ENCODE measurements at regions not wholly inside any gene's neighbourhood (a gene's known extent, or its start where the extent isn't known, plus 50 kb on each side); places are given as distances from the start of the nearest gene placed in this dataset.

- no peak for DNase-seq
Observed at GRCh38 chr6:113434641-113435040, 422.5 kb upstream of the MARCKS start.

GRCh38 chr6:113437566-113437965 is 419.6 kb upstream of the MARCKS start:
- no peak for DNase-seq

- no peak for DNase-seq
Observed at GRCh38 chr6:113439866-113440265, 417.3 kb upstream of the MARCKS start.

- peak; percentile 83 for DNase-seq
Observed at GRCh38 chr6:113442040-113442439, 415.1 kb upstream of the MARCKS start.

GRCh38 chr6:113445201-113445600 is 411.9 kb upstream of the MARCKS start:
- DNase-seq = no peak

GRCh38 chr6:113447088-113447831 is 409.9 kb upstream of the MARCKS start:
- DNase-seq = peak; percentile 9

- DNase-seq = no peak
Observed at GRCh38 chr6:113449051-113449450, 408.1 kb upstream of the MARCKS start.

- DNase-seq = no peak
Observed at GRCh38 chr6:113450061-113450465, 407.1 kb upstream of the MARCKS start.

GRCh38 chr6:113451049-113451448 is 406.1 kb upstream of the MARCKS start:
- DNase-seq = peak; percentile 17

- no peak for DNase-seq
Observed at GRCh38 chr6:113457198-113457597, 399.9 kb upstream of the MARCKS start.

GRCh38 chr6:113457751-113458150 is 399.4 kb upstream of the MARCKS start:
- DNase-seq = no peak

GRCh38 chr6:113458368-113459010 is 398.7 kb upstream of the MARCKS start:
- DNase-seq = no peak

- peak; percentile 6 for DNase-seq
Observed at GRCh38 chr6:113461153-113461932, 395.8 kb upstream of the MARCKS start.

- peak; percentile 6 for DNase-seq
Observed at GRCh38 chr6:113464536-113464935, 392.6 kb upstream of the MARCKS start.

- no peak for DNase-seq
Observed at GRCh38 chr6:113464960-113465359, 392.2 kb upstream of the MARCKS start.

GRCh38 chr6:113466526-113466925 is 390.6 kb upstream of the MARCKS start:
- no peak for DNase-seq

GRCh38 chr6:113475392-113475791 is 381.8 kb upstream of the MARCKS start:
- DNase-seq = no peak

GRCh38 chr6:113476937-113477839 is 380.0 kb upstream of the MARCKS start:
- DNase-seq = peak; percentile 72

- no peak for DNase-seq
Observed at GRCh38 chr6:113480616-113481015, 376.5 kb upstream of the MARCKS start.

- no peak for DNase-seq
Observed at GRCh38 chr6:113481458-113481857, 375.7 kb upstream of the MARCKS start.

- no peak for DNase-seq
Observed at GRCh38 chr6:113481910-113482309, 375.2 kb upstream of the MARCKS start.

GRCh38 chr6:113482771-113483170 is 374.4 kb upstream of the MARCKS start:
- no peak for DNase-seq

- DNase-seq = peak; percentile 71
Observed at GRCh38 chr6:113486199-113486598, 370.9 kb upstream of the MARCKS start.

All from NCI-H69 (cell line).